HG03135 (cell line): ENCODE measurements at regions not wholly inside any gene's neighbourhood (a gene's known extent, or its start where the extent isn't known, plus 50 kb on each side); places are given as distances from the start of the nearest gene placed in this dataset.
"Not testable (repeated sequence)": the region's sequence is repeated elsewhere in the genome, so short reads cannot be mapped to it uniquely, and the experiment has no call there.

Experiments used
- ATAC-seq: cut with Tn5 transposase; IDR thresholded peaks from one replicate; pipeline ENCODE4 v1.9.1; 2021; ENCODE audit warnings: mild to moderate bottlenecking, moderate library complexity; ENCODE audit not compliant: unreplicated experiment

- ATAC-seq = peak; percentile 98
Measured at GRCh38 chr4:115515772-115516171, 402.4 kb upstream of the NDST4 start.

- ATAC-seq = peak; percentile 25
Measured at GRCh38 chr4:115515366-115515765, 401.9 kb upstream of the NDST4 start.

- ATAC-seq = no peak
Measured at GRCh38 chr4:115514675-115515074, 401.3 kb upstream of the NDST4 start.

GRCh38 chr4:115505326-115505725 lies 391.9 kb upstream of the NDST4 start:
- ATAC-seq = no peak

- no peak for ATAC-seq
Measured at GRCh38 chr4:115501656-115502055, 388.2 kb upstream of the NDST4 start.

GRCh38 chr4:115493770-115494169 lies 380.4 kb upstream of the NDST4 start:
- ATAC-seq = not testable (repeated sequence)

GRCh38 chr4:115491686-115492085 lies 378.3 kb upstream of the NDST4 start:
- no peak for ATAC-seq

- ATAC-seq = no peak
Measured at GRCh38 chr4:115489279-115489678, 375.9 kb upstream of the NDST4 start.

GRCh38 chr4:115485402-115485801 lies 372.0 kb upstream of the NDST4 start:
- ATAC-seq = no peak

GRCh38 chr4:115484479-115484878 lies 371.1 kb upstream of the NDST4 start:
- no peak for ATAC-seq

GRCh38 chr4:115470763-115471162 lies 357.3 kb upstream of the NDST4 start:
- ATAC-seq = no peak

- ATAC-seq = not testable (repeated sequence)
Measured at GRCh38 chr4:115459301-115459700, 345.9 kb upstream of the NDST4 start.

- ATAC-seq = no peak
Measured at GRCh38 chr4:115456231-115456630, 342.8 kb upstream of the NDST4 start.

- ATAC-seq = no peak
Measured at GRCh38 chr4:115454228-115454627, 340.8 kb upstream of the NDST4 start.

GRCh38 chr4:115453416-115453815 lies 340.0 kb upstream of the NDST4 start:
- no peak for ATAC-seq

GRCh38 chr4:115452229-115452628 lies 338.8 kb upstream of the NDST4 start:
- not testable (repeated sequence) for ATAC-seq

- ATAC-seq = no peak
Measured at GRCh38 chr4:115437739-115438138, 324.3 kb upstream of the NDST4 start.

- ATAC-seq = no peak
Measured at GRCh38 chr4:115433491-115433890, 320.1 kb upstream of the NDST4 start.

- no peak for ATAC-seq
Measured at GRCh38 chr4:115430024-115430423, 316.6 kb upstream of the NDST4 start.

GRCh38 chr4:115428455-115428854 lies 315.0 kb upstream of the NDST4 start:
- no peak for ATAC-seq

- no peak for ATAC-seq
Measured at GRCh38 chr4:115424852-115425251, 311.4 kb upstream of the NDST4 start.

GRCh38 chr4:115418635-115419396 lies 305.4 kb upstream of the NDST4 start:
- no peak for ATAC-seq

GRCh38 chr4:115396034-115396433 lies 282.6 kb upstream of the NDST4 start:
- no peak for ATAC-seq
